CD4-positive, alpha-beta T cell treated with Interferon alpha-2 for 1 hour (primary cell): ENCODE measurements at regions not wholly inside any gene's neighbourhood (a gene's known extent, or its start where the extent isn't known, plus 50 kb on each side); places are given as distances from the start of the nearest gene placed in this dataset.

ENCODE experiments used
- DNase-seq, 2 donors: peaks; one replicate each; pipeline ENCODE4 v3.0.0-alpha.2; 2020 to 2022

DNA sequence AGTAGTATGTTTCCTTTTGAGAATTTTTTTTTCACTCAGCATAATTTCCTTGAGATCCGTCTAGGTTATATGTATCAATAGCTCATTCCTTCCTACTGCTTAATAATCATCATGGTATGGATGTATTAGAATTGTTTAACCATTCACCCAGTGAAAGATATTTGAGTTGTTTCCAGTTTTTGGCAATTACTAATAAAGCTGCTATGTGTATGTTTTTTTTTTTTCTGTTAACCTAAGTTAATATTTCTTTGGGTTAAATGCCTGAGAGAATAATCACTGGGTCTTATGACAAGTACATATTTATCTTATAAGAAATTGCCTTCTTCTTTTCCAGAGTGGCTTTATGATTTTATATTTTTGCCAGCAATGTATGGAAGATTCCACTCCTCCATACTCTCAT is 96.4 kb upstream of the ST6GAL2 start:
- DNase-seq = no peak

DNA sequence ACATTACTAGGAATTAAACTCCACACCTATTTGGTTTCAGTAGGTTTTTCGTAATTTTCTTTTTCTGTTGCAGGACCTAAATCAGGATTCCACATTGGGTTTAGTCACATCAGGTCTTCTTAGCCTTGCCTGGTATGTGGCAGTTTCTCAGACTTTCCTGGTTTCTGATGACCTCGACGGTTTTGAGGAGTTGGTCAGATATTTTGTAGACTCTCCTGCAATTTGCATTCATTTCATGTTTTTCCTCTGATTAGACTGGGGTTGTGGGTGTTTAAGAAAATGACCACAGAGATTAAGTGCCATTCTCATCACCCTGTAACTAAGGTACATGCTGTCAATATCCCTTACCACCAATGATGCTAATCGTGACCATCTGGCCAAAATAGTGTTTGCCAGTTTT is 97.3 kb upstream of the ST6GAL2 start:
- no peak for DNase-seq

DNA sequence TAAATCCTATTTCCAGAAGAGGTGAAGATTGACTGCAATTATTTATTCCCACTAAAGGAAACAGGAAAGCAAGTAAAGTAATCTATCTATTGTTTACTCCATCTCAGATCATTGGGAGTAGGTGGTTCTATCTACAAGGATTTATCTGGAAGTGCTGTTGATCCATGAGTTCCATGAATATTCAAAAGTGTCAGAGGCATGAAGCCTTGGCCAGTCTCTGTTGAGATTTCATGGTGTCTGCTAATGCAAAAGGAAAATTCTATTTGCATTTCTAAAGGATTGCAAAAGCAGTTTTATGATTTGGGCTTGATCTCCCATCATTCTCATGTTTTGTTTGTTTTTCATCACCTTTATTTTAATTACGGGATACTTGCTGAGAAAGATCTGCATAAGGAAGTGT is 102.4 kb upstream of the ST6GAL2 start:
- no peak for DNase-seq

DNA sequence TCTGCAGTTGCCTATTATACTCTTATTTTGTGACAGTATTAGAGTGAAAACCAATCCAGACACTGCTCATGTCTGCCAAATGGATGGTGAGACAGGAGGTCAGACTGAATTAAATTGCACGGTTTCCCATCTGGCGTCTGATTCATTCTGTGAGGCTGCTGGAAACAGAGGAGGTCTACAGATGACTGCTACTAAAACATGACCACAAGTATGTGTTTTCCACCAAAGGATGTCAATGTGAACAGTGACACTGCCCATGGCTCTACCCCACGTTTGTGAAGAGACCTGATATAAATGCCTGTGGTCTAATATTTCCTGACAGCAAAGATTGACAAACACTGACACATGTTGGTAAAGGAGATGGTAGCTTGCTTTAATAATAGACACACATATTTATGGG is 104.3 kb upstream of the ST6GAL2 start:
- DNase-seq = no peak

DNA sequence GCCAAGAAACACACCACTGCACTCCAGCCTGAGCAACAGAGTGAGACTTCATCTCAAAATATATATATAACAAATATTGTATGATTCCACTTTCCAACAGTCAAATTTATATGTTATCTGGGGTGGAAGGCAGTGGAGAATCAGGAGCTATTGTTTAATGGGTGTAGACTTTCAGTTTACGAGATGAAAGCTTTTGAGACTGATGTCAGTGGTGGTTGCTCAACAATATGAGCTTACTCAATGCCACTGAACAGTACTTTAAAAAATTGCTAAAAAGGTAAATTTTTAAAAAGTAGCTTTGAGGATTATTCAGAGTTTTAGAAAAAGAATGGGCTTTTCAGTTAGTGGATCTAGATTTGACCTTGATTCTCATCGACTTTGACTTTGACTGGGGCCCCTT is 105.9 kb upstream of the ST6GAL2 start:
- DNase-seq = no peak

DNA sequence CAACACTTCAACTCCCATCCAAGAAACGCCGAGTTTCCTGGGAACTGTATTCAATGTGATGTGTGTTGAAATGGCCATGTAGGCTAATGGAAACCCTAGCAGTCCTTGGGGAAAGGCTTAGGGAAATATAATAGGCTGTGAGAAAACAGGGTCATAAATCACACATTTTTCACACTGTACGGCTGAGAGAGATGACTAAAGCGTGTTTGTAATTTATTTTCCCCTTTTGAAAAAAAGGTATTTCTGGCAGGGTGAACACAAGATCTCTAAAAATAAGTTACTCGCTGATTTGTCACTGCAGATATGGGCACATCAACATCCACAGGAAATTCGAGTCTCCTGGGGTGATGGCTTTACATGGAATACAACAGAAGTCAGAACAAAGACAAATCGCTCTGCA is 109.6 kb upstream of the ST6GAL2 start:
- no peak for DNase-seq

DNA sequence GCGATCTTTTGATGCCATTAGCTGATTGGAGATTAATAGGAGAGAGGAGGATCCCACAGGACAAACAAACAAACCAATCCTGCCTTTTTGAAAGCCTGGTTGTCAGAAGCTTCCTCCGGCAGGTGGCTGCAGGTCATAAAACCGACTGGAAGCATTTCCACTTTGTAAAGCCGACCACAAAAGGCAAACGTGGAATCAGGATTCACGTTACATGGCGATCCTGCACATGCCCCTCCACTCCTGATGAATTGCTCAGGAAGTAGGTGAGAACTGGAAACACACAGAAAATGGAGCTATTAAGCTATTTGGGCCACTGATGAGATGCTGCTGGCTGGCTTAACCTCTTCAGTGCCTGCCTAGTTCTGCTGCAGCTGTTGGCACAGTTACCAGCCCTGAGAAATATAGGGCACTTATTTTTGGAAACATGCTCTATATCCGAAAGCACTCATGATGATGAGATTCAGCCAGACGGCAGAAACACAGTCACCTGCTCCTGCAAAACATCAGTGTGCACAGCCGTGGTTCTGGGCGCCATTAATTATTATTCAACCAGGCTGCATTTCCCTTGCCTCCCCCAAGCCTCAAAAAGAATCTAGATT is 110.3 kb upstream of the ST6GAL2 start:
- no peak for DNase-seq

DNA sequence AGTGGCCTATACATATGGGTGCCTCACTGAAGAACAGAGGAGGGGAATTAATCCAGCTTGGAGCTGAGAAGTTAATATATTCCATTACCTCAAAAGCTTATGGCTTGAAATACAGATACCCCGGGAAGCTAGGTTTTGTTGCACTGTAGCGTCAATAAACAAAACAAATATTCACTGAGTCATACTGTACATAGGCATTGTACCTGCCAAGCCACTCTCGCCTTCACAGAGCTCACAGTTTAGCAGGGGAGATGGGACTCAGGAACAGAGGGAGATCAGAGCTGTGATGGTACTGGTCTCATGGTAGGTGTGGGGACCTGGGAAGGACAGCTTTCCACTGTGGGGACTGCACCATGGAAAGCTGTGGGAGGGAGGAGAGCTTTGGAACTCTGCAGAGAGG is 111.2 kb upstream of the ST6GAL2 start:
- DNase-seq = no peak

DNA sequence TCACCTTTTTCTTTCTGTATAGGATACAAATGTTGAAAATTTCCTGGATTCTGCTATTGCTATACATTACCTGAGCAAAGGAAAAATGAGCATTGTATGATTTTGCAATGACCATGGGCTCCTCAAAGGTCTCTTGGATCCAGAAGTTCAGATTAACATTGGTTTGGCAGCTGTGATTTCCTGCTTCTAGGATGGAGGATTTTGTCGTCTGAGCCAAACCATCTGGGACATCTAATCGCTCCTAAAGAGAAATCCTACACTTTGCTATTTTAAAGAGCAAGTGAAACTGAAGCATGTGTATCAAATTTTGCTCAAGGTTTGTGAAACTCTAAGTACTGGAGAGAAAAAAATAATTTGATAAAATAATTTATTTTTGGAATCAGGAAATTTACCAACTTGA is 115.1 kb upstream of the ST6GAL2 start:
- no peak for DNase-seq

DNA sequence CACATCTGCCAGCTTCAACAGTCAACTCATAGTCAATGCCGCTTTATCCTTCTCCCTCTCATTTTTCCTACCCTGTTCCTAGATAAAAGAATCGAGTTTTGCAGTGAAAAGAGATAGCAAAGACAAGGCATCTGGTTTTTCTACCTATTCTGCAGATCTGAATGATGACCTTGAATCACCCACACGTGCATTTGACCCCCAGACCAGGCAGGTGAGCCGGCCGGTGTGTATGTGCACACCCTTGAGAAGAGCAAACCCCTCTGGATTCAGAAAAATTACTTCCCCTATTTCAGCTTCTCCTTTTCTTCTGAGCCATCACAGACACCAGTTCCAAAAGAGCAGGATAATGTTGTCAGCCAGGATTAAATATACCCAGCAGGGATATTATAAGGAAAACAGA is 115.6 kb upstream of the ST6GAL2 start:
- DNase-seq = no peak

DNA sequence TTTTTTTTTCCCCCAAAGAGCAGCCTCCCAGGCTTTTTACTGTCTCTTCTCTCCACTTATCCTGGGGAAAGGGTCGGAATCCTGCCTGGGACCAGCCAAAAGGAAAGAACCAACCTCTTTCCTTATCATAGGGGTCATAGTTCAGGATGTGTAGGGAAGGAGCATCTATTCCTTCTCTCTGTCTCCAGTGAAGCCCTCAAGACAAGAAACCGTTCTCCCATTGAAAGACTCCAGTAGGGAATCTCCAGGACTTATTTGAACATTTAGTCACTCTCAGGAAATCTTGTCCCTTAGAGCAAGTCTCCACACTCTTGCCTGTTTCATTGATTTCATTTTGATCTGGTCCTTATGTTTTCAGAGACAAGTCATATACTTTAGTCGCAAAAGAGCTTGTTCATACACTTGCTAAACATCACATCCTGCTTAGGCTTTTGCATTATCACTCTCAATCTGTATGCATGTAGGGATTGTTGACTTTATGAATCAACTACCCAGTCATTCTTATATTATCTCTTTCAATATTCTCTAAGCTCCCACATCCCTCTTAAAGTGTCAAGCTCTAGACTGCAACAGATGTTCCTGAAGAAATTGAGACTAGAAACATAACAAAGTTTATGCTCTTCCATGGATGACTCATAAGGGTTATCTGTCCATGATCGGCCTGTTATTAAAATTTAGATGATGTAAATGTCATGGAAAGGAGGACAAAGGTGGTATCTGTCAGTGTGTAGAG is 116.2 kb upstream of the ST6GAL2 start:
- DNase-seq = no peak

DNA sequence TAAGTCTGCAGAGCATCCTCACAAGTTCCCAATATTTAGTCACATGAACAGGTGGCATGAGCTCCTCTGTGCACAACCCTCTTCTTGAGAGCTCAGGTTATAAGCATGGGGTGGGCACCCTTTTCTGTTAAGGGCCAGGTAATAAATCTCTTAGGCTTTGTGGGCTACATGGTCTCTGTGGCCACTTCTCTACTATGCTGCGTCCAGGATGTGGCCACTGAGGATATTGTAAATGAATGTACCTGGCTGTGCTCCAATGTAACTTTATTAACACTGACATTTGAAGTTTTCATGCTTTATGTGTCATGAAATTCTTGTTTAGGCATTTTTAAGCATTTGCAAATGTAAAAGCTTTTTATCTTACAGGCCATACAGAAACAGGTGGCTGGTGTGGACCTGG is 116.8 kb upstream of the ST6GAL2 start:
- DNase-seq = no peak

DNA sequence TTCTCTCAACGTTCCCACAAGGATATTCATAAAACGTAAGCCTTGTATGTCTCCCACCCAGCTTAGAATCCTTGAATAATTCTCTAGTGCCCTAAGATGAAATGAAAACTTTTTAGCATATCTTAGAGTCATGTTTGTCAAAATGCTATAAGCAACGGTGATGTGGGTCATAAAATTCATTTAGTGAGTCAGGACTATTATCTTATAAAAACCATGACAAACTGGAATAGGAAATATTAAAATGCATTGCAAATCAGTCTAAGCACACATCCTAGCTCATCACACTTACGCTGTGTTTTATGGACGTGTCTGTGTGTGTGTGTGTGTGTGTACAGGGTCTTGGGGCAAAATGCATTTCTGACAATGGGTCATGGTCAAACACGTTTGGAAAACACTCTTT is 119.9 kb upstream of the ST6GAL2 start:
- no peak for DNase-seq

DNA sequence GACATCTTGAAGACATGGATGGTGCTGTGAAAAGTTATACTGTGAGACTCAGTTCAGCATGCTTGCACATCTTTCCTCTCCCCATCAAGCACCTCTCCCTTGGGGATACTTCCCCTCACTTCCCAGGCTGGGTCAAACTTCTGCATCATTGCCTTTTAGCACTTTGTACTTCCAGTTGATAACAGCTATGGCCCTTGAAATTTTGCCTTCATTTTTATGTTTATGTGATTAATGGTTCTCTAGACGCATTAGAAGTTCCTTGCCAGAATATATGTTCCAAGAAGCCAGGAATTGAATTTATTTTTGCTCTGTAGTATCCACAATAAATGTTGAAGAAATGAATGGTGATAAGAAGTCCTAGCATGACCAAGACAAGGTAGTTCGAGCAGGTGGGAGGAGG is 120.9 kb upstream of the ST6GAL2 start:
- DNase-seq = no peak

DNA sequence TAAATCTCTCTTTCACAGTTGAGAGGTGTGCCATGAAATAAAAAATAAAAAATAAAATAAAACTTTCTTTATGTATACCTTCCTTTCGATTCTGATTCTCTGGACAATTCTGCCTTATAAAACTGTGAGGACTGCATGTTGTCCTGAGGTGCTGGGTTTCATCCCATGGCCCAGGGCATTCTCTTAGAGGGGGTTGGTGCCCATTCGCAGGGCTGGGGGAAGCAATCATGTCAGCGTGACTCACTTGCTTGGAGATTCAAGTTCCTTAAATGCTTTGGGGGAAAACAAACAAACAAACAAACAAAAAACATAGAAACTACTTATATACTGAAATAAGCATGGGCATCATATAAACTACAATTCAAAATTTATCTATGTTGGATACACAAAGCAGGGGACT is 122.0 kb upstream of the ST6GAL2 start:
- no peak for DNase-seq

DNA sequence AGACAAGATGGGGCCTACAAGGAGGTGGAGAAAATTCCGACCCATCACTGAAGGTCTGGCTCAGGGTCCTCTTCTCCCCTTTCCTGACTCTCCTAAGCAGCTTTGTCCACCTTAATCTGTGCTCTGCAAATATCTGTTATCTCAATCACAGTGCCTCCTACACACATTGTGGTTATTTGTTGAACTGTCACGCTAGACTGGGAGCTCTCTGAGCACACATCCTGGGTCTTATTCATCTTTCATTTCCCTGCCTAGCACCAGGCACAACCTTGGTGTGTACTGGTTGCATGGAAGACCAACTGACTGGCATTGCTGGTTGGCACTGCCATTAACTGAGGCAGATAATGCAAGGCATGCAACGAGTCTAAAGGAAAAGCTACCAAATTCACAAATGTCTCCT is 122.9 kb upstream of the ST6GAL2 start:
- DNase-seq = no peak

DNA sequence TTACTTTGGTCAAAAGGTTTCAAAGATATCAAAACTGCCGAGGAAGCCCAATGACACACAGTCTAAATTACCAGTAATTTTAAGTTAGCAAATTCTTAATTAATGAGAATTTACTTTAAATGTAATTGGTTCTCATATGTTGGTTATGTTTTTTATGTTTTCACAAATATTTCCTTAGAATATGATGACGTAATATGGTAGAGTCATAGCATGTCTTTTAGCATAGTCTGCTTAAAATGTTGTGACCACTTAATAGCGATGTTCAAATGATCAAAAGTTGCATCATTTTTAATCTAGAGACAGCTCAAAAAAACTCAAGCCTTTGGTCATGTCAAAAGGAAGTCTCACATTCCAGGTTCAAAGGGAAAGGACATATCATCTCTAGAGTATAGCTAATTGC is 123.3 kb upstream of the ST6GAL2 start:
- DNase-seq = no peak

DNA sequence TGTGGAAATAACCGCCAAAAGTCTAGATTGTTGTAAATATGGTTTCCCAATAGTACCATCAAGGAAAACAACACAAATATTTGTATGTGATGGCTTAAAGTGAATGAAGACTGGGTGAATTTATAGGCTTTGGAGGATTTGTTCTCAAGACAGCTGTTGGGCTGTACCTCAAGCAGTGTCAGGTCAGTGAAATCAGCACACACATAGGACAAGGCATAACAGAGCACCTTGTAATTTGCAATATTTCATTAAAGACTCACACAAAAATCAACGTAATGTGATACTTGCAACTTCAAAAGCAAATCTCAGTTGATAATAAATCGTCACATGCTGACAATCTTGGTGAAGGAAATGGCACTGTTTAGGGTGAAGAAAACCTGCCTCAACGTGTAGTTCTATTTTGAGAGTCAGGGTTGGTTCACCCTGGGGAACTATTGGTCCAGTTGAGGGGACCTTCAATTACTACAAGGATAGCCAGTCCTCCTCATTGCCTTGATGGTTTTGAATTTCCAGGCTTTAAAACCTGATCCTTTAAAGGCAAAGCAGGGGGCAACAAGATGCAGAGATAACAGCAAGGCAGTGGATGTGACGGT is 126.8 kb upstream of the ST6GAL2 start:
- no peak for DNase-seq

DNA sequence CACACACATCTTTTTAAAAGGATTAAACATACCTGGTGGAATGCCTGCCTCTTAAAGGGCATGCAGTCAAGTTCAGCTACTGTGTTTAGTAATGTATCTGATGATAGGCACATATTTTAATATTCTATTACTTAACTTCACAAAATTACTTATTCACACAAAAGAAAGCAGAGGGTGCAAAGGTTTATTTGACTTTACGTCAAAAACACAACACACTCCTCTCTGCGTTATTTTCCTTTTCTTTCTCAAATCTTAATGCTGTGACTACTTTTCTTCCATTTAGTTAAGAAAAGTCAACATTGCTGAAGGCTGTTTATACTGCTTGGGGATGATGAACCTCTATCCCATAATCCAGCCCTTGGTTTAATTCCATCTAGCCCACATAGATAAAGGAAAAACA is 127.9 kb upstream of the ST6GAL2 start:
- DNase-seq = no peak

DNA sequence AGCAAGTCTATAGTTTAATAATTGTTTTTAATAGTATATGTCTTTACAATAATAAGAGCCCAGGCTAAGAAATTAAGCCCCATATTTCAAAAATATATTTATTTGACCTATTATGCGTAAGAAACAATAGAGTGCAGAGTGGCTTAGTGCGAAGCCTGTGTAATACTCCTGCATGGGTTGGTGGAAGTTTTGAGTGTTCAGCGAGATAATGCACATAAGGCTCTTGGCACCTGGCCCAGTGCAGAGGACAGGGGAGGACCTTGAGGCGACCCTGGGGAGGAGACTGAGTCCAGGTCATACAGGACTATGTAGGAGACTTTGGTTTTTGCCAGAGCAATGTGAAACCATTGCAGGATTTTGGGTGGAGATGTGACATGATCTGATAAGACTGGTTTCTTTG is 132.4 kb upstream of the ST6GAL2 start:
- no peak for DNase-seq

DNA sequence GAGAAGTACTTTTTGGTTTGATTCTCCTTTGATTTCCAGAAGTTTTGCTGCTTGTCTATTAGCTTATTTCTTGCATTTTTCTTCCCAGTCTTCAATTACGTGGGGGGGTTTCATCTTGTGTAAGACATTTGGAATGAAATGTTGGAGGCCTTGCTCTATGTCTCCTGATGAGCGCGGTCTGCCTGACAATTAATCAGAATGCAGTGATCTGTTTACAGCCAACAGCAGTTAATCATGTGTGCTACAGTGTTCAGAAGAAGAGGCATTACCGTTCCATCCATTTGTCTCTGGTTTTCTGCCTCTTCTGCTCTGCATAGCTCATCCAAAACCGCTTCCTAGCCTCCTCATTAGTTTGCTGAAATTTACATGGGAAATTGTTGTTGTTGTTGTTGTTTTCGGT is 134.4 kb upstream of the ST6GAL2 start:
- no peak for DNase-seq

DNA sequence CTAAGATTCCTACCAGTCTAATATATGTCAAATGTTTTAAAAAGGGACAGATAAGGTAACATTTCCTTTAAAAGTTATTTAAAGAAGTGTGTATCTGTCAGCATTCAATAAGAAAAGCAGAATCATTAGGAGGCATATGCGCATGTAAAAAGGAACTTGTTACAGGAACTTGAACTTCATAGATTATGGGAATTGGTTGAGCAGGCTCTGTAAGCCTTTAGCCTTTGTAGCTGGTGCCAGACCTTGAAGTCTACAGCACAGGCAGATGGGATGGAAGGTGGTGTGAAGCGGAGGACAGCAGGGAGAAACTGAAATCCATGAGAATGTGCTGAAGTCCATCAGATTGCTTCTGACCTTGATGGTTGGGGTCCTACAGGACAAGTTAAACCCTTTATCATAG is 138.3 kb upstream of the ST6GAL2 start:
- DNase-seq = no peak

DNA sequence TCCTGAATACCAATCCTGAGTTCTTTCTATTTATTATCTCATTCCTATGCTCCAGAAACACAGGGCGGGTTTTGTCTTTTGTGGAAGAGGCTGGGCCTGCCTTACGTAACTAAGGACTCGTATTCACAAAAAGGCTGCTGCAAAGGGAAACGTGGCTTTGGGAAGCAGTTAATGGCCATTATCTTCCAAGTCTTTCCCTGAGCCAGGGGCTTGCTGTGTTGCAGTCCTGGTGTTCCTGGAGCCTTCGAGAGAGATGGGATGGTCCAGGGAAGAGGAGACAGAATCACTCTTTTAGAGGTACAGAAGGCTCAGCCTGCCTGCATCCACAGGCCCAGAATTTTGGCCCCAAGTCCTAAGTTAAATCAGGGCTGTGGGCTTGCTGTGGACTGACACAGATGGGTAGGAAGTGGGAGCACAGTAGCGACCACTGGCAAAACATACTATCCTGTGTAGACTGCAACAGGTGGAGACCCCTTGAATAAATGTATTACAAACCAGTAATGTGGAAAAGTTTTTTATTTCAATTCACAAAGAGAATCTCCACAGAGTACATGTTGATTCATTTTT is 139.4 kb upstream of the ST6GAL2 start:
- no peak for DNase-seq

DNA sequence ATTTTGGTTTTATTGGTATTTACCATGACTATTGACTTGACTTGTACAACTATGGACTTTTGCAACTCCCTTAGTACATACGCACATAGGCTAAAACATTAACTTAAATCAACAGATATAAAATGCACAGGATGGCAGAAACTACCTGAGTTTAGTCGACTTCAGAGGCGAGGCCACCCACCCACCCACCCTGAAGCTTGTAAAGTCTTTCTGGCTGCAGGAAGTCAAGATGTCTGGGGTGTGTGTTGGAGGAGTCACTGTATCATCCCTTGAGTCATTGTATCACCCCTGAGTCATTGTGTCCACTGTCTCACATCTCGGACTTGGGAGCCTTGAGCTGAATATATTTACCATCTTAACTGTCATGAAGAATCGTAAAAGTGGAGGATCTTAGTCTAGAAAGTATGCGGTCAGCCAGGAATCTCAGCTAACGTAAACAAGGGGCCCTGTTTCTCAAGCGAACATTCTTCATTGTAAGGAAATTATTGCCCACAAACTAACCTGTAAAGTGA is 140.0 kb upstream of the ST6GAL2 start:
- DNase-seq = no peak
